ENCODE measurements at regions not wholly inside any gene's neighbourhood (a gene's known extent, or its start where the extent isn't known, plus 50 kb on each side); places are given as distances from the start of the nearest gene placed in this dataset.

GRCh38 chr15:27690290-27690689 lies 408.8 kb downstream of the OCA2 start:
- TF ChIP-seq MAFK (conservative IDR thresholded peaks at IDR 0.05 in 1 of 2, IDR thresholded peaks at IDR 0.05 in 1 of 2; ENCODE audit: low read length in 2 of 2) (no peak), TAF1 (CRISPR knock-in tag; IDR thresholded peaks at IDR 0.05) (no peak), HDAC2 (CRISPR knock-in tag; IDR thresholded peaks at IDR 0.05) (no peak)

All from HepG2 (cell line).